GM12878 (cell line): ENCODE measurements at regions not wholly inside any gene's neighbourhood (a gene's known extent, or its start where the extent isn't known, plus 50 kb on each side); places are given as distances from the start of the nearest gene placed in this dataset.

Experiments used
- CHD4 ChIP-seq: fragments of 200-600 bp; sonication (generic); IDR thresholded peaks from 2 replicates; pipeline ENCODE4 v1.6.1; 2016; ENCODE audit warnings: mild to moderate bottlenecking
- CTCF ChIP-seq, 3 experiments: IDR thresholded peaks in 2 of 3; conservative IDR thresholded peaks in 1 of 3; 2 replicates each; pipeline ENCODE4 v1.5.1; 2011; ENCODE audit warnings: low read depth in 3 of 3, low read length in 3 of 3, mild to moderate bottlenecking in 3 of 3, control low read depth in 2 of 3, moderate library complexity in 2 of 3, inconsistent platforms in 1 of 3, mixed read lengths in 1 of 3; ENCODE audit not compliant: control insufficient read depth in 2 of 3, insufficient read depth in 1 of 3; ENCODE audit errors: extremely low read depth in 1 of 3
- ESRRA ChIP-seq: IDR thresholded peaks from 2 replicates; pipeline ENCODE4 v1.6.1; 2012; ENCODE audit warnings: mild to moderate bottlenecking, low read length, improper control_type of control experiment
- HDAC6 ChIP-seq: fragments of 200-600 bp; sonication (generic); IDR thresholded peaks from one replicate; pipeline ENCODE4 v1.8.0; 2017; ENCODE audit warnings: antibody characterized with exemption; ENCODE audit not compliant: unreplicated experiment
- JUND ChIP-seq: IDR thresholded peaks from 2 replicates; pipeline ENCODE4 v1.6.1; 2012; ENCODE audit warnings: low read depth, mild to moderate bottlenecking, low read length, improper control_type of control experiment, moderate library complexity
- POLR2A ChIP-seq: IDR thresholded peaks from 2 replicates; pipeline ENCODE4 v1.6.1; 2011; ENCODE audit warnings: low read depth, mild to moderate bottlenecking, low read length
- TCF12 ChIP-seq: IDR thresholded peaks from 2 replicates; pipeline ENCODE4 v1.6.1; 2011; ENCODE audit warnings: low read depth, mild to moderate bottlenecking, low read length
- ZNF274 ChIP-seq: IDR thresholded peaks from one replicate; pipeline ENCODE4 v1.8.0; 2011; ENCODE audit not compliant: insufficient read length, insufficient read depth
- TF ChIP-seq, protein P1 (sequence below): IDR thresholded peaks from 2 replicates; pipeline ENCODE4 v1.6.1; 2012; ENCODE audit warnings: low read depth, low read length, improper control_type of control experiment

DNA sequence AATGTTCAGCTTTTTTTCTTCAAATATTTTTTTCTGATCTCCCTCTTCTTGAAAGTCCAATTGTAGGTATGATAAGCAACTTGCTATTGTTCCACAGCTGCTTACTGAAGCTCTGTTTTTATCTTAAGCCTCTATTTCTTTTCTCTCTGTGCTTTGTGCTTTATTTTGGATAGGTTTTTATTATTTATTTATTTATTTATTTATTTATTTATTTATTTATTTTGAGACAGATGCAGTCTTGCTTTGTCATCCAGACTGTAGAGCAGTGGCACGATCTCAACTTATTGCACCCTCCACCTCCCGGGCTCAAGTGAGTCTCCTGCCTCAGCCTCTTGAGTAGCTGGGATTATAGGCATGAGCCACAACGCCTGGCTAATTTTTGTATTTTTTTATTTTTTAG, 199.4 kb downstream of the KLF12 start:
- TF ChIP-seq TCF12 (no peak), JUND (no peak), POLR2A (no peak), HDAC6 (no peak), ESRRA (no peak), CHD4 (no peak), ZNF274 (no peak), CTCF (IDR thresholded peaks at IDR 0.05 in 2 of 3, conservative IDR thresholded peaks at IDR 0.05 in 1 of 3; ENCODE audit: control insufficient read depth in 2 of 3, extremely low read depth in 1 of 3, insufficient read depth in 1 of 3, low read depth in 3 of 3, low read length in 3 of 3) (no peak)
- TF ChIP-seq, protein P1, sequence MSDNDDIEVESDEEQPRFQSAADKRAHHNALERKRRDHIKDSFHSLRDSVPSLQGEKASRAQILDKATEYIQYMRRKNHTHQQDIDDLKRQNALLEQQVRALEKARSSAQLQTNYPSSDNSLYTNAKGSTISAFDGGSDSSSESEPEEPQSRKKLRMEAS: no peak
